Fibroblast of the aortic adventitia (primary cell): ENCODE measurements at regions not wholly inside any gene's neighbourhood (a gene's known extent, or its start where the extent isn't known, plus 50 kb on each side); places are given as distances from the start of the nearest gene placed in this dataset.
"Not testable (repeated sequence)": the region's sequence is repeated elsewhere in the genome, so short reads cannot be mapped to it uniquely, and the experiment has no call there.

Experiments used
- DNase-seq: peaks from one replicate; pipeline ENCODE4 v3.0.0-alpha.2; 2010; ENCODE audit warnings: low read depth
- H3K4me3 ChIP-seq: 2 replicates; pipeline ENCODE4 v1.5.1; 2011; ENCODE audit warnings: low read depth, mild to moderate bottlenecking, control low read depth, low read length, moderate library complexity
- CTCF ChIP-seq: IDR thresholded peaks from 2 replicates; pipeline ENCODE4 v1.5.1; 2011; ENCODE audit warnings: mild to moderate bottlenecking, low read length, control low read depth, inconsistent platforms; ENCODE audit not compliant: insufficient read depth

- DNase-seq: no peak
- TF ChIP-seq CTCF: no peak
- no peak overlapping the region for H3K4me3 ChIP-seq
These were observed 263.4 kb upstream of the MEIS1 start for GRCh38 chr2:66171530-66171929.

GRCh38 chr2:66170744-66171330 is 264.1 kb upstream of the MEIS1 start:
- H3K4me3 ChIP-seq: no peak overlapping the region
- no peak for TF ChIP-seq CTCF
- DNase-seq: no peak

- no peak for DNase-seq
- no peak for TF ChIP-seq CTCF
- H3K4me3 ChIP-seq: no peak overlapping the region
These were observed 265.8 kb upstream of the MEIS1 start for GRCh38 chr2:66169076-66169475.

- no peak for TF ChIP-seq CTCF
- H3K4me3 ChIP-seq: no peak overlapping the region
- DNase-seq: no peak
These were observed 270.5 kb upstream of the MEIS1 start for GRCh38 chr2:66164470-66164869.

GRCh38 chr2:66156171-66156570 is 278.8 kb upstream of the MEIS1 start:
- H3K4me3 ChIP-seq: no peak overlapping the region
- TF ChIP-seq CTCF: no peak
- no peak for DNase-seq

GRCh38 chr2:66153941-66154340 is 281.0 kb upstream of the MEIS1 start:
- TF ChIP-seq CTCF: no peak
- no peak overlapping the region for H3K4me3 ChIP-seq
- no peak for DNase-seq

GRCh38 chr2:66145490-66145889 is 289.4 kb upstream of the MEIS1 start:
- TF ChIP-seq CTCF: no peak
- DNase-seq: no peak
- no peak overlapping the region for H3K4me3 ChIP-seq

- H3K4me3 ChIP-seq, DNase-seq: not testable (repeated sequence)
These were observed 290.6 kb upstream of the MEIS1 start for GRCh38 chr2:66144324-66144723.
